ENCODE measurements at regions not wholly inside any gene's neighbourhood (a gene's known extent, or its start where the extent isn't known, plus 50 kb on each side); places are given as distances from the start of the nearest gene placed in this dataset.

DNA sequence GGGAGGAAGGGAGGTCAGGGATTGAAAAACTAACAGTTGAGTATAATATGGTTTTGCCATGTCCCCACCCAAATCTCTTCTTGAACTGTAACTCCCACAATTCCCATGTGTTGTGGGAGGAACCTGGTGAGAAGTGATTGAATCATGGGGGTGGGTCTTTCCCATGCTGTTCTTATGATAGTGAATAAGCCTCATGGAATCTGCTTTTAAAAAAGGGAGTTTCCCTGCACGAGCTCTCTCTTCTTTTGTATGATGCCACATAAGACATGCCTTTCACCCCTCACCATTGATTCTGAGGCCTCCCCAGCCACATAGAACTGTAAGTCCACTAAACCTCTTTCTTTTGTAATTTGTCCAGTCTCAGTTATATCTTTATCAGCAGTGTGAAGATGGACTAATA lies 833.4 kb upstream of the MAP3K7 start:
- no peak overlapping the region for H3K9ac ChIP-seq (ENCODE audit: low read length)
- H2AFZ ChIP-seq (ENCODE audit: low read depth, low read length) = no peak overlapping the region
- TF ChIP-seq, protein P1, sequence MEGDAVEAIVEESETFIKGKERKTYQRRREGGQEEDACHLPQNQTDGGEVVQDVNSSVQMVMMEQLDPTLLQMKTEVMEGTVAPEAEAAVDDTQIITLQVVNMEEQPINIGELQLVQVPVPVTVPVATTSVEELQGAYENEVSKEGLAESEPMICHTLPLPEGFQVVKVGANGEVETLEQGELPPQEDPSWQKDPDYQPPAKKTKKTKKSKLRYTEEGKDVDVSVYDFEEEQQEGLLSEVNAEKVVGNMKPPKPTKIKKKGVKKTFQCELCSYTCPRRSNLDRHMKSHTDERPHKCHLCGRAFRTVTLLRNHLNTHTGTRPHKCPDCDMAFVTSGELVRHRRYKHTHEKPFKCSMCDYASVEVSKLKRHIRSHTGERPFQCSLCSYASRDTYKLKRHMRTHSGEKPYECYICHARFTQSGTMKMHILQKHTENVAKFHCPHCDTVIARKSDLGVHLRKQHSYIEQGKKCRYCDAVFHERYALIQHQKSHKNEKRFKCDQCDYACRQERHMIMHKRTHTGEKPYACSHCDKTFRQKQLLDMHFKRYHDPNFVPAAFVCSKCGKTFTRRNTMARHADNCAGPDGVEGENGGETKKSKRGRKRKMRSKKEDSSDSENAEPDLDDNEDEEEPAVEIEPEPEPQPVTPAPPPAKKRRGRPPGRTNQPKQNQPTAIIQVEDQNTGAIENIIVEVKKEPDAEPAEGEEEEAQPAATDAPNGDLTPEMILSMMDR (IDR thresholded peaks at IDR 0.05; ENCODE audit: poor library complexity, severe bottlenecking) = no peak
- no peaks in the 10 kb centered on the region for H3K27me3 ChIP-seq (ENCODE audit: insufficient read depth, low read depth, low read length)
- no peak overlapping the region for H3K27ac ChIP-seq (ENCODE audit: low read length)
- no peaks in the 10 kb centered on the region for H3K79me2 ChIP-seq (replicated peaks; ENCODE audit: insufficient read depth, low read length)
- H3K4me2 ChIP-seq (ENCODE audit: low read length) = no peak overlapping the region
- no peaks in the 10 kb centered on the region for H3F3A ChIP-seq (ENCODE audit: insufficient read depth, low read length, poor library complexity, severe bottlenecking)
- no peaks in the 10 kb centered on the region for H3K36me3 ChIP-seq (ENCODE audit: insufficient read depth, low read length)
- peaks cover 8% of the 10 kb centered on the region for H3K9me3 ChIP-seq (ENCODE audit: low read length)
- H3K4me3 ChIP-seq (ENCODE audit: low read length) = no peak overlapping the region
- no peaks in the 10 kb centered on the region for H4K20me1 ChIP-seq (ENCODE audit: insufficient read depth)
- H3K9me2 ChIP-seq (ENCODE audit: insufficient read depth, low read length) = no peaks in the 10 kb centered on the region

DNA sequence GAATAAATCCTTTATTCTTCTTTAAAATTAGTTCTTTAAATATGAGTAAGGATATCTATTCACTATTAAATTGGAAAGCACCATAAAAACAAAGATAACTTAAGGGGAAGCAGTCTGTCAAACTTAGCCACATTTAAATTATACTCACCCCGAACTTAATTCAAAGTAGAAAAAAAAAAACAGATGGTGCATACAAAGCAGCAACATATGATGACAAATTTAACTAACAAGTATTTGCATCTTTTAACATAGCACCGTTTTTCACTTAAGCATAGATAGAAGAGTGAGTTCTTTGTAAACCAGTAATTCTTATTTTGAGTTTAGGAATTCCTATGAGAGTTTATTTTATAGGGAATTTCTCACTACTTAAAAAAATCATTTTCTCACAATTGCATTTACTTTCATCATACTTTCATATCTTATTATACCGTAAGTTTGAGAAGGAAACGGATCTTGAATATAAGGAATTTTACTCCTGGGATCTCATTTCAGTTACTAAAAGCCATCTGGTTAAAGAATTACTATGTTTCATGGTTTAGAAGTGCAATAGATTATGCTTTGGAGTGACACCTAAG lies 828.2 kb upstream of the MAP3K7 start:
- Histone ChIP-seq H3K27ac (ENCODE audit: low read length) (no peak overlapping the region), H3K27me3 (ENCODE audit: insufficient read depth, low read depth, low read length) (no peaks in the 10 kb centered on the region), H4K20me1 (ENCODE audit: insufficient read depth) (no peaks in the 10 kb centered on the region), H3K36me3 (ENCODE audit: insufficient read depth, low read length) (no peaks in the 10 kb centered on the region), H3K4me2 (ENCODE audit: low read length) (no peak overlapping the region), H3K9ac (ENCODE audit: low read length) (no peak overlapping the region), H3K9me2 (ENCODE audit: insufficient read depth, low read length) (no peaks in the 10 kb centered on the region), H3K9me3 (ENCODE audit: low read length) (peaks cover 11% of the 10 kb centered on the region), H3K79me2 (replicated peaks; ENCODE audit: insufficient read depth, low read length) (no peaks in the 10 kb centered on the region), H3F3A (ENCODE audit: insufficient read depth, low read length, poor library complexity, severe bottlenecking) (no peaks in the 10 kb centered on the region), H2AFZ (ENCODE audit: low read depth, low read length) (no peak overlapping the region), H3K4me3 (ENCODE audit: low read length) (no peak overlapping the region)
- TF ChIP-seq, protein P1 (IDR thresholded peaks at IDR 0.05; ENCODE audit: poor library complexity, severe bottlenecking) = no peak
- TF ChIP-seq MXI1 (conservative IDR thresholded peaks at IDR 0.05; ENCODE audit: poor library complexity, severe bottlenecking) (no peak), EP300 (conservative IDR thresholded peaks at IDR 0.05; ENCODE audit: poor library complexity, severe bottlenecking) (no peak), RAD21 (conservative IDR thresholded peaks at IDR 0.05) (no peak), SMC3 (conservative IDR thresholded peaks at IDR 0.05; ENCODE audit: poor library complexity) (no peak), EZH2 (IDR thresholded peaks at IDR 0.05; ENCODE audit: borderline replicate concordance, insufficient read depth, low read length, poor library complexity, severe bottlenecking) (no peak), TAF1 (IDR thresholded peaks at IDR 0.05; ENCODE audit: low read depth) (no peak), POLR2AphosphoS5 (IDR thresholded peaks at IDR 0.05) (no peak)
- TF ChIP-seq, protein P2, sequence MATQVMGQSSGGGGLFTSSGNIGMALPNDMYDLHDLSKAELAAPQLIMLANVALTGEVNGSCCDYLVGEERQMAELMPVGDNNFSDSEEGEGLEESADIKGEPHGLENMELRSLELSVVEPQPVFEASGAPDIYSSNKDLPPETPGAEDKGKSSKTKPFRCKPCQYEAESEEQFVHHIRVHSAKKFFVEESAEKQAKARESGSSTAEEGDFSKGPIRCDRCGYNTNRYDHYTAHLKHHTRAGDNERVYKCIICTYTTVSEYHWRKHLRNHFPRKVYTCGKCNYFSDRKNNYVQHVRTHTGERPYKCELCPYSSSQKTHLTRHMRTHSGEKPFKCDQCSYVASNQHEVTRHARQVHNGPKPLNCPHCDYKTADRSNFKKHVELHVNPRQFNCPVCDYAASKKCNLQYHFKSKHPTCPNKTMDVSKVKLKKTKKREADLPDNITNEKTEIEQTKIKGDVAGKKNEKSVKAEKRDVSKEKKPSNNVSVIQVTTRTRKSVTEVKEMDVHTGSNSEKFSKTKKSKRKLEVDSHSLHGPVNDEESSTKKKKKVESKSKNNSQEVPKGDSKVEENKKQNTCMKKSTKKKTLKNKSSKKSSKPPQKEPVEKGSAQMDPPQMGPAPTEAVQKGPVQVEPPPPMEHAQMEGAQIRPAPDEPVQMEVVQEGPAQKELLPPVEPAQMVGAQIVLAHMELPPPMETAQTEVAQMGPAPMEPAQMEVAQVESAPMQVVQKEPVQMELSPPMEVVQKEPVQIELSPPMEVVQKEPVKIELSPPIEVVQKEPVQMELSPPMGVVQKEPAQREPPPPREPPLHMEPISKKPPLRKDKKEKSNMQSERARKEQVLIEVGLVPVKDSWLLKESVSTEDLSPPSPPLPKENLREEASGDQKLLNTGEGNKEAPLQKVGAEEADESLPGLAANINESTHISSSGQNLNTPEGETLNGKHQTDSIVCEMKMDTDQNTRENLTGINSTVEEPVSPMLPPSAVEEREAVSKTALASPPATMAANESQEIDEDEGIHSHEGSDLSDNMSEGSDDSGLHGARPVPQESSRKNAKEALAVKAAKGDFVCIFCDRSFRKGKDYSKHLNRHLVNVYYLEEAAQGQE (IDR thresholded peaks at IDR 0.05; ENCODE audit: borderline replicate concordance) = no peak
